Epidermal melanocyte (primary cell): ENCODE measurements at regions not wholly inside any gene's neighbourhood (a gene's known extent, or its start where the extent isn't known, plus 50 kb on each side); places are given as distances from the start of the nearest gene placed in this dataset.
A peak's percentile ranks its signal among the peaks of the same experiment; 100 is the strongest.
"Not testable (repeated sequence)": the region's sequence is repeated elsewhere in the genome, so short reads cannot be mapped to it uniquely, and the experiment has no call there.

Experiments
- DNase-seq: peaks from one replicate; pipeline ENCODE4 v3.0.0; 2011; ENCODE audit warnings: low spot score; ENCODE audit not compliant: insufficient read length

GRCh38 chr5:96175090-96175489 is 213.4 kb upstream of the ELL2 start:
- no peak for DNase-seq

GRCh38 chr5:96173366-96173765 is 211.7 kb upstream of the ELL2 start:
- DNase-seq, result no peak

- DNase-seq, result no peak
These were observed 210.8 kb upstream of the ELL2 start for GRCh38 chr5:96172436-96172835.

- DNase-seq, result not testable (repeated sequence)
These were observed 210.3 kb upstream of the ELL2 start for GRCh38 chr5:96171973-96172372.

GRCh38 chr5:96170481-96171125 is 209.0 kb upstream of the ELL2 start:
- not testable (repeated sequence) for DNase-seq

- DNase-seq, result not testable (repeated sequence)
These were observed 207.2 kb upstream of the ELL2 start for GRCh38 chr5:96168833-96169232.

GRCh38 chr5:96159043-96159442 is 197.4 kb upstream of the ELL2 start:
- no peak for DNase-seq

- no peak for DNase-seq
These were observed 196.2 kb upstream of the ELL2 start for GRCh38 chr5:96157841-96158291.

GRCh38 chr5:96157077-96157780 is 195.6 kb upstream of the ELL2 start:
- no peak for DNase-seq

GRCh38 chr5:96155147-96155546 is 193.5 kb upstream of the ELL2 start:
- no peak for DNase-seq

GRCh38 chr5:96151891-96152290 is 190.2 kb upstream of the ELL2 start:
- DNase-seq, result no peak

GRCh38 chr5:96150007-96150406 is 188.4 kb upstream of the ELL2 start:
- DNase-seq, result no peak

GRCh38 chr5:96149546-96149945 is 187.9 kb upstream of the ELL2 start:
- DNase-seq, result peak; percentile 46

- DNase-seq, result no peak
These were observed 187.4 kb upstream of the ELL2 start for GRCh38 chr5:96149021-96149420.

- DNase-seq, result no peak
These were observed 186.7 kb upstream of the ELL2 start for GRCh38 chr5:96148376-96148775.

GRCh38 chr5:96147866-96148265 is 186.2 kb upstream of the ELL2 start:
- no peak for DNase-seq

- no peak for DNase-seq
These were observed 185.0 kb upstream of the ELL2 start for GRCh38 chr5:96146675-96147074.

- DNase-seq, result no peak
These were observed 182.6 kb upstream of the ELL2 start for GRCh38 chr5:96144289-96144688.

- no peak for DNase-seq
These were observed 181.8 kb upstream of the ELL2 start for GRCh38 chr5:96143450-96143849.

- no peak for DNase-seq
These were observed 181.3 kb upstream of the ELL2 start for GRCh38 chr5:96142786-96143434.

- no peak for DNase-seq
These were observed 180.6 kb upstream of the ELL2 start for GRCh38 chr5:96142184-96142781.

- no peak for DNase-seq
These were observed 180.1 kb upstream of the ELL2 start for GRCh38 chr5:96141749-96142148.
